Thyroid gland (tissue), 4 donors: ENCODE measurements at regions not wholly inside any gene's neighbourhood (a gene's known extent, or its start where the extent isn't known, plus 50 kb on each side); places are given as distances from the start of the nearest gene placed in this dataset.

Experiments
- DNase-seq, 2 donors: peaks; one replicate each; pipeline ENCODE4 v3.0.0-alpha.2; 2019
- H3K27ac ChIP-seq, 3 donors: fragments of 200-600 bp; sonication (generic); 1 replicate in 2 of 3; 2 replicates in 1 of 3; pipeline ENCODE4 v1.5.1; 2016 to 2019; ENCODE audit warnings: mild to moderate bottlenecking in 1 of 3, moderate library complexity in 1 of 3
- H3K27me3 ChIP-seq: fragments of 200-600 bp; sonication (generic); one replicate; pipeline ENCODE4 v1.5.1; 2019
- H3K36me3 ChIP-seq, 2 donors: fragments of 200-600 bp; sonication (generic); one replicate each; pipeline ENCODE4 v1.5.1; 2016 to 2019
- H3K4me1 ChIP-seq, 2 donors: fragments of 200-600 bp; sonication (generic); one replicate each; pipeline ENCODE4 v1.5.1; 2017 to 2019
- H3K4me3 ChIP-seq, 3 donors: fragments of 200-600 bp; sonication (generic); replicated peaks in 1 of 3; 1 replicate in 2 of 3; 2 replicates in 1 of 3; pipeline ENCODE4 v1.5.1; 2016; ENCODE audit warnings: mild to moderate bottlenecking in 1 of 3
- H3K9me3 ChIP-seq: fragments of 200-600 bp; sonication (generic); one replicate; pipeline ENCODE4 v1.5.1; 2017
- CTCF ChIP-seq, 6 experiments: fragments of 200-600 bp in 3 of 6; fragments of 450-650 bp in 3 of 6; sonication (generic) in 3 of 6; IDR thresholded peaks; one replicate each; pipeline ENCODE4 v1.5.1; 2016 to 2019; ENCODE audit warnings: antibody characterized with exemption in 6 of 6, mild to moderate bottlenecking in 2 of 6, inconsistent platforms in 1 of 6, moderate library complexity in 1 of 6
- POLR2A ChIP-seq, 2 donors: fragments of 450-650 bp; IDR thresholded peaks; one replicate each; pipeline ENCODE4 v1.6.1; 2017; ENCODE audit warnings: antibody characterized with exemption in 2 of 2, mild to moderate bottlenecking in 2 of 2, moderate library complexity in 1 of 2
- WGBS, 2 donors: methylation state at CpG; one replicate each; pipeline ENCODE4 v1.1.5; 2017; 5-methylcytosine and 5-hydroxymethylcytosine counted together
- intact Hi-C: fragments of 100-400 bp; cut with DNase I; formaldehyde crosslinking; loops from one replicate; pipeline ENCODE4 v1.15.1; 2023

- TF ChIP-seq CTCF (IDR thresholded peaks at IDR 0.05) (no peak), POLR2A (IDR thresholded peaks at IDR 0.05) (no peak)
- Histone ChIP-seq H3K27me3 (no peaks in the 10 kb centered on the region), H3K4me3 (no peak overlapping the region), H3K36me3 (no peaks in the 10 kb centered on the region), H3K9me3 (no peaks in the 10 kb centered on the region), H3K4me1 (no peaks in the 10 kb centered on the region), H3K27ac (no peak overlapping the region)
- DNase-seq: no peak
- intact Hi-C loops: no loop called here
Measured at GRCh38 chr2:57862727-57863126, 183.9 kb upstream of the VRK2 start.

GRCh38 chr2:57864926-57865325 is 181.7 kb upstream of the VRK2 start:
- 92 to 95% methylated on average over 2 of the region's 2 CpGs for WGBS, 2 donors
- intact Hi-C loops: no loop called here
- Histone ChIP-seq H3K9me3 (no peaks in the 10 kb centered on the region), H3K27ac (no peak overlapping the region), H3K27me3 (no peaks in the 10 kb centered on the region), H3K4me3 (no peak overlapping the region), H3K4me1 (no peaks in the 10 kb centered on the region), H3K36me3 (no peaks in the 10 kb centered on the region)
- no peak for DNase-seq
- TF ChIP-seq CTCF (IDR thresholded peaks at IDR 0.05) (no peak), POLR2A (IDR thresholded peaks at IDR 0.05) (no peak)

- WGBS, 2 donors: 89 to 93% methylated on average over 3 of the region's 3 CpGs
- DNase-seq: no peak
- intact Hi-C loops: no loop called here
Measured at GRCh38 chr2:57867730-57868129, 178.9 kb upstream of the VRK2 start.

GRCh38 chr2:57868619-57869139 is 177.9 kb upstream of the VRK2 start:
- Histone ChIP-seq H3K4me1 (no peaks in the 10 kb centered on the region), H3K9me3 (no peaks in the 10 kb centered on the region), H3K27me3 (no peaks in the 10 kb centered on the region), H3K36me3 (no peaks in the 10 kb centered on the region), H3K4me3 (no peak overlapping the region), H3K27ac (no peak overlapping the region)
- TF ChIP-seq POLR2A (IDR thresholded peaks at IDR 0.05) (no peak), CTCF (IDR thresholded peaks at IDR 0.05) (no peak)
- intact Hi-C loops: no loop called here
- DNase-seq: no peak

More at GRCh38 chr2:57867730-57868129, 178.9 kb upstream of the VRK2 start:
- H3K4me1 ChIP-seq: no peaks in the 10 kb centered on the region
- TF ChIP-seq POLR2A (IDR thresholded peaks at IDR 0.05) (no peak), CTCF (IDR thresholded peaks at IDR 0.05) (no peak)
- H3K36me3 ChIP-seq: no peaks in the 10 kb centered on the region
- H3K27ac ChIP-seq: no peak overlapping the region
- H3K4me3 ChIP-seq: no peak overlapping the region
- no peaks in the 10 kb centered on the region for H3K27me3 ChIP-seq
- H3K9me3 ChIP-seq: no peaks in the 10 kb centered on the region

GRCh38 chr2:57869758-57870344 is 176.8 kb upstream of the VRK2 start:
- intact Hi-C loops: no loop called here
- no peak overlapping the region for H3K4me3 ChIP-seq
- no peak overlapping the region for H3K27ac ChIP-seq
- H3K27me3 ChIP-seq: no peaks in the 10 kb centered on the region
- no peak for TF ChIP-seq POLR2A (IDR thresholded peaks at IDR 0.05)
- no peak for TF ChIP-seq CTCF (IDR thresholded peaks at IDR 0.05)
- 72 to 77% methylated on average over 12 of the region's 12 CpGs for WGBS, 2 donors
- DNase-seq: no peak
- H3K36me3 ChIP-seq: no peaks in the 10 kb centered on the region
- H3K9me3 ChIP-seq: no peaks in the 10 kb centered on the region
- H3K4me1 ChIP-seq: no peaks in the 10 kb centered on the region
